ENCODE measurements at regions not wholly inside any gene's neighbourhood (a gene's known extent, or its start where the extent isn't known, plus 50 kb on each side); places are given as distances from the start of the nearest gene placed in this dataset.

GRCh38 chr20:55760586-55760985, 244.7 kb downstream of the CBLN4 start:
- TF ChIP-seq FOXM1 (IDR thresholded peaks at IDR 0.05; ENCODE audit: borderline replicate concordance): no peak
- TF ChIP-seq CTBP1 (IDR thresholded peaks at IDR 0.05; ENCODE audit: borderline replicate concordance): no peak
- TF ChIP-seq ELF4 (IDR thresholded peaks at IDR 0.05): no peak
- TF ChIP-seq SUZ12 (IDR thresholded peaks at IDR 0.05): no peak
- TF ChIP-seq TARDBP (IDR thresholded peaks at IDR 0.05): no peak
- TF ChIP-seq ZNF384 (IDR thresholded peaks at IDR 0.05): no peak
- TF ChIP-seq, protein P1, sequence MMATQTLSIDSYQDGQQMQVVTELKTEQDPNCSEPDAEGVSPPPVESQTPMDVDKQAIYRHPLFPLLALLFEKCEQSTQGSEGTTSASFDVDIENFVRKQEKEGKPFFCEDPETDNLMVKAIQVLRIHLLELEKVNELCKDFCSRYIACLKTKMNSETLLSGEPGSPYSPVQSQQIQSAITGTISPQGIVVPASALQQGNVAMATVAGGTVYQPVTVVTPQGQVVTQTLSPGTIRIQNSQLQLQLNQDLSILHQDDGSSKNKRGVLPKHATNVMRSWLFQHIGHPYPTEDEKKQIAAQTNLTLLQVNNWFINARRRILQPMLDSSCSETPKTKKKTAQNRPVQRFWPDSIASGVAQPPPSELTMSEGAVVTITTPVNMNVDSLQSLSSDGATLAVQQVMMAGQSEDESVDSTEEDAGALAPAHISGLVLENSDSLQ (IDR thresholded peaks at IDR 0.05): no peak
